Suprapubic skin (tissue), 3 donors: ENCODE measurements at regions not wholly inside any gene's neighbourhood (a gene's known extent, or its start where the extent isn't known, plus 50 kb on each side); places are given as distances from the start of the nearest gene placed in this dataset.

Experiments used
- CTCF ChIP-seq, 2 donors: fragments of 200-600 bp in 1 of 2; fragments of 450-650 bp in 1 of 2; sonication (generic) in 1 of 2; IDR thresholded peaks; one replicate each; pipeline ENCODE4 v1.5.1; 2016 to 2019; ENCODE audit warnings: antibody characterized with exemption in 2 of 2, mild to moderate bottlenecking in 1 of 2, moderate library complexity in 1 of 2
- POLR2A ChIP-seq, 2 donors: fragments of 450-650 bp; IDR thresholded peaks; one replicate each; pipeline ENCODE4 v1.6.1; 2017; ENCODE audit warnings: antibody characterized with exemption in 2 of 2, mild to moderate bottlenecking in 2 of 2, moderate library complexity in 2 of 2

- TF ChIP-seq POLR2A (IDR thresholded peaks at IDR 0.05) (no peak), CTCF (IDR thresholded peaks at IDR 0.05) (no peak)
Measured at GRCh38 chr1:69228501-69228900, 339.2 kb upstream of the LRRC7 start.
